ELF-1 (cell line): ENCODE measurements at regions not wholly inside any gene's neighbourhood (a gene's known extent, or its start where the extent isn't known, plus 50 kb on each side); places are given as distances from the start of the nearest gene placed in this dataset.

Source experiments
- DNase-seq: peaks from one replicate; pipeline ENCODE4 v3.0.0-alpha.2; 2016; ENCODE audit warnings: low read depth, low spot score

DNA sequence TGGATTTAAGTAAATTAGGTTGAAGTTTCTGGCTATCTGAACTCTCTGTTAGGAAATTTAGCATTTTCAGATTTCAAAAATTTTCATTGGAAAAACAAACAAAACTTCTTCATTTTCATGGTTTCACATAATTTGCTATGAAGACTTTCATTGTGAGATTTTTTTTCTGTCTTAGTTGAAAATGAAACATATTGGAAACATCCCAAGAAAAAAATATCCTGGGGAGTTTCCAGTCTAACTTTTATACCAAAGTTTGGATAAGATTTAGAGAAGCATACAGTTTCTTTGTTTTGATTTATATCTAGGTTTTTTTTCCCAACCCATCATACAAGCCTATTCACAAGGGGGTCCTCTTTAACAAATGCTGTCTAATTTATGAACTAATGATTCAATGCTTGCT, 300.5 kb upstream of the SEMA3A start:
- DNase-seq: no peak

DNA sequence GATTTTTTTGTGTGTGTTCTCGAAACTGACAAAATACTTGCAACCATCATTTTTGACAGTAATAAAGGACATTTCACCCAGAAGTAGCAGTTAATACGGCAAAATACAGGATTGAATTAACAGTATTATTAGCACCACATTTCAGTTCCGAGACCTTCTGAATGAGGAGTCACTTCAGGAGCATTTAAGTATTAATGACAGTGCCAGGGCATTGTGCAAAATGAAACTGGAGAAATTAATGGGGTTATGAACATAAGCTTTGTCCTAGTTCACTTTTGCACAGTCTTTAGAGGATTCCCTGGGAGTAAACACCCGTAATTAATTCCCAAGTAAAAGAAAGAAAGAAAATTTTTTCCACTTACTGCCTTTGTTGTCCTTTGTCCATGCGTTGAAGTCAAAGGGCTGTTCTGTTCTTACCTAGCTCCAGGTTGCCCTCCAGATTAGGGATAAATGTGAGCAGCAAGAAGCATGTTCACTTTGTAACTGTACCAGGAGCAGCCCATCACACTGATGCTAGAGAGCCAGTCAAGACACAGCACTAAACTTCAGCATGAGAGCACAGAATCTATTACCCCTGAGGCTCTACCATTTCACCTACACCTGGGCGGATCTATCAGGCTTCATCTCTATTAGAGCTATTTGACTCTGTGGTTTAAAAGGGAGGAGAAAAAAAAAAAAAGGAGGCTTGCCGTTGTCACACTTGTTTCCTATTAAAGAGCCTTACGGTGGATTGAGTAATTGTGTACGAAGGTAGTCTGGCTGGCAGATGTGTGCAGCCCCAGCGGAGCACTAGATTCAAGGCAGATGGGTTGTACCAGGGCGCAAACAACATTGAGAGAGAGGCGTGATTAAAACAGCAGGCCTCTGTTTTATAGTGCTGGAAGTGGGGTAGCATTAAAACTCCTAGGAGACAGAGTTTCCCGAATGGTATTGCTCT, 297.8 kb upstream of the SEMA3A start:
- peak; percentile 14 for DNase-seq

DNA sequence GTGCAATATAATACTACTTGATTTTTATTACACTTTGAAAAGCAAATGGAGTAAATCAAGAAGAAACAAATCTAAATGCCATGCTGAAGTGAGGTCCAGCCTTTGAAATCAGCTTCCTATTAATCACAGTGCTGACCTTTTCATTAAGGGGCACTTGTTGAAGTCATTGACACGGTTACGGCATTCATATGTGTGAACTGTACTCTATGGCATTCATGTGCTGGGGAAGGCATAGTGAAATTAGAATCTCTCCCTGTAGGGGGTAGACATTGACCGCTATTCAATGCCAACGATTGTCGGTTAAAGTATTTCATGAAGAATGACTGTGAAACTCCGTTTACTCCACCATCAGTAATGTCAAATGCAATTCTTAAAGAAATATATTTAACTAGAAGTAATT, 296.1 kb upstream of the SEMA3A start:
- no peak for DNase-seq

DNA sequence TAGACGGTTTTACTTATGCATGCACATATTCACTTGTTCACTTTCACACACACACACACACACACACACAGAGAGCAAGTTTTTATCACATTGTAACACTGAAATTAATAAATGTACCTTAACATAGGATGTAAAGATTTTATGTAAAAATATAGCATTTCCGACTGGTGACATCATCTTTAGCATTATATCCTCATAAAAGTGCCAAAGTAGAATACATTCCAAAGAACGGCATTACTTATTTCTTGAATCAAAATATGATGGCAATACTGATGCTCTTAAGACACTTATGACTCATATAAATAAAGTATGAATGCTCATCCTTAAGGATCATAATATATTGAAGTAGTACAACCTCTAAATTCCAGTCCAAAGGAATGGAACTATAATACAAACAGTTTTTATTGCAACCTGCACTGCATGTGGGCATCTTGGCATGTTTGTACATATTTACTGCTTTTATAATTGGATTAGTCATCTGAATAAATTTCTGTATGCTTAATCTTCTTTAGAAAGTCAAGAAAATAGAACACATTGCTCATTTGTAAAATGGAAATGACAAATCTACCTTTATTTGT, 290.0 kb upstream of the SEMA3A start:
- no peak for DNase-seq

DNA sequence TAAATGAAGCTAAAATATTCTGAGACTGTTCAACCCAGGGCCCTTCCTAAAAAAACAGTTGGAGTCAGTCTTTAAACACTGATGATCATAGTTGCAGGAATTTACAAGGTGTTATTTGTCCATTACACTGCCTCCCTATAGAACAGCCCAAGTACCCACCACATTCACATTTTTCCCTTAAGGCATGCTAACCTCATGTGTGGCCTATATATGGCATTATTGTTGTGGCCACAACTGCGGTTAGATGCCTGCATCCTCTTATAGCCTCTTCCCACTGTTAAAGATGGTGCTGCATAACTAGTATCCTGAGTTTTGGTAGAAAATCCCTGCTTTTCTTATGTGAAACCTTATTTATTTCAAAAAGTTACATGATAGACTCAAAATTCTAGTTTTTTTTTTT, 287.9 kb upstream of the SEMA3A start:
- no peak for DNase-seq

DNA sequence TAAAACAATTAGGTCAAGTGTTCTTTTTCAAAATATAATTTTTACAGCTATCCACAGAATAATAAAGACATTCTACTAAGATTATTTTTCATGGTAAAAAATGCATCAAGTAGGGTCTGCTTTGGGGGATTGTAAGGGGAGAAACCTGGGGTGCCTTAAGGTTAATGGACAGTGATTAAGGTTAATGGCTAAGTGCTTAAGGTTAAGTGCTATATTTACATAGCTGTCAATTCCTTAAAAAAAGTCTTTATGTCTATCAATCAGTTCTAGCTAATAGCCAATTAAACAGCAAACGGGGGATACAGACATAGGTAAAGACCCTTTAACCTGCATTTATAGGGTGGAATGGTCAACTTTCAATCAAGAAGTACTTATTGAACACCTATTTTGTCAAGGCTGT, 284.5 kb upstream of the SEMA3A start:
- no peak for DNase-seq

DNA sequence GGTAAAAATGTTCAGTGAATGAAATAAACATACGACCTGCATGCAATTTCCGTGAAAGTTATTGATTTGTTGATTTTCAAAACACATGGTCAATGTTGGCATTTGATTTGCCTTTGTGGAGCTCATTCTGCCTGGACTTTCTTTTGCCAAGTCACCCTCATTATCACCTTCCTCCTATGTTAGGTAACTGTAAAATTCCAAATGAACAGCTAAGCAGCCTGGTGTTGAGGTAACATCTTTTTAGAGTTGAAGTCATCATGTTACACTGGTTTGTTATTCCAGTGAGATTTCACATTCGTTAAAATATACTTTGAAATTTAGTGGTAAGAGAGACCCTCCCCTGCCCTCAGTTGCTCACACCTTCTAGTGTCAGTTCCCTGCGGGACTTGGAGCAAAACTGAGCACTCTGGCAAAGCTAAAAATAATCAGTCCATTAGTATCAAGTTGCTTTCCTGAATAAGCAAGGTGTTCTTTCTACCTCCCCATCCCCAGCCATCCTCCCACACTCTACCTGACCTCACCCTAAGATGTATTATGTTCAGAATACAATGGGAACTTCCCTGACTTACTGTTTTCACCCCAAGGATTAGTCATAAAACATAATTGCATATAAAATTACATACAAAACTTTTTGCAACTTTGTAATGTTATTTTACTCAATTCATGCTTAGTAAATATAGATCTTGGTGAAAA, 283.3 kb upstream of the SEMA3A start:
- DNase-seq: no peak

DNA sequence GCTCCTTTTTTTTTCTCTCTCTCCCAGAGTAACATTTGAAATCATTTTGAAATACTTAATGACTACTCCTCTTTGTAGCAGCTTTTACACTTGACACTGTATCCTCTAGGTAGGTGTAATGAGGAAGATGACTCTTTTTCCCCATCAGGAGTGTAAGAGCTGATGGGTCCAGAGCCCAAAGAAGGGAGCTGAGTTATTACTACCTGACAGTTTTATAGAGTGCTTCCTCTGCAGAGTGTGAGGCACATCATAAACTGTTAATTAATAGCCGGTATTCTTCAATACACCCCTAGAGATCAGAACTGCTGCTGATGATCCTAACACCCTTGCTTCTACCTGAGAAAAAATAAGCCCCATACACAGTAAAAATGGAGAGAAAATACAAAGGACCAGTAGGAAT, 279.8 kb upstream of the SEMA3A start:
- no peak for DNase-seq

DNA sequence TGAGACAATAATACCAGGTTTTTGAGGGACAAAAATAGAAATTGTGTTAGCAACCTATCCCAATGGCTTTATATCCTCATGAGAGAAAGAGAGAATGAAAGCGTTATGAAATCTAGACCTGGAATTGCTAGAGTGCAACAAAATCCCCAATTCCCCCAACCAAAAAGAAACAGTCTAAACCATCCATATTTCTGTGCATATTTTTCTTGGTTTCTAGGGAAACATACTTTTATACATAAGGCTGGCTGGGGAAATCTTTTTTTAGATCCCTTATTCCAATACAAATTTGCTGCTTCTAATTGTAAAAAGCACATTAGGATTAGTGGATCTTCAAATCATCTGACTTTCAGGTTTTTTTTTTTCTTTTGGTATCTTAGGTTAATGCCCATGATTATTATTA, 277.0 kb upstream of the SEMA3A start:
- DNase-seq: no peak

DNA sequence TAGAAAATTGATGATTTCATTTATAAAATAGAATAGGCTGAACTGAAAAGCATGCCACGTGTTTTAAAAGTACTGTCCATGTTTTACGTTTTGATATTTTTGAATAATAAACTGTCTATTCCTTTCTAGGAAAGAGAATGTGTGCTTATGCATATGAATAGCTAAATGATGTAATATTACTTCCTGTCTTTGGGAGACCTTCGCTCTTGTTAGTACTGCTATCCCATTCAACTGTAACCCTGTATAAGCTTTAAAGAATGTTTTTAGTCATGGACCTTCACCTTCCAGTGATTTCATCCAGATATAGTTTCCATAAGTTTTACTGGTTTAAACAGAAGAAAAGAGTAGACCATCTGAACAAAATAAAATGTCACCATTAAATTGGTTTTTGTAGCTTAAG, 274.4 kb upstream of the SEMA3A start:
- no peak for DNase-seq

DNA sequence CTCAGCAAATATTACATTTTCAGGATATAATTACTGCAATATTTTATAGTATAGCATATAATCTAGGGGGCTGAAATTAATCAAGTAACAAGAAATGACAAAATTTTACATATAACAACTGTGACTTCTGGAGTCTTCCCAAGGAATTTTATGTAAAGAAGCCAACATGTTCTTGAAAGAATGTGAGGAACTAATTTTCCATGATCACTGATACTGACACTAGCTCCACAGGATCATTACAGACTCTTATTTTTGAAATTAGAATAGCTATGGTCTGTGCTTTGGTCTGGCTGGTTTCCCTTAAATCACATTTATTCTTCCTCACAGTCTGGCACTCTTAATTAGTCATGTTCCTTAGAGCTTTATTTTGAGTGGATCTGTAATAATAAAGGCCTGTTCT, 267.7 kb upstream of the SEMA3A start:
- DNase-seq: no peak

DNA sequence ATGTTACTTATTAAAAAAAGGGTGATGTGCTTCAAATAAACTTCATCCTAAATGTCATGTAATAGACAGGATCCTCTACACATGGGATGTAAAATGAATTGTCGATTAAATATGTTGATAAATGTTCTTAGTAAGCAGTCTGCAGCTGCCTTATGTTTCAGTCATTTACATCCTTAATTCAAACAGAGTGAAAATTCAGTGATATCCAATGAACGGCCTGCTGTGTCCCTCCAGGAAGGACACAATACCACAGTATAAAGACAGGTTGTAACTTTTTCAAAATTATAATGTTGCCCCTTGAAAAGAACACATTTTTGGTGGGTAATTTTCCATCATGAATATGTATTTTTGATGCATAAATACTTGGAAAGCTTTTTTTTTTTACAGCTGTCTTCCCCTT, 266.5 kb upstream of the SEMA3A start:
- DNase-seq: no peak

DNA sequence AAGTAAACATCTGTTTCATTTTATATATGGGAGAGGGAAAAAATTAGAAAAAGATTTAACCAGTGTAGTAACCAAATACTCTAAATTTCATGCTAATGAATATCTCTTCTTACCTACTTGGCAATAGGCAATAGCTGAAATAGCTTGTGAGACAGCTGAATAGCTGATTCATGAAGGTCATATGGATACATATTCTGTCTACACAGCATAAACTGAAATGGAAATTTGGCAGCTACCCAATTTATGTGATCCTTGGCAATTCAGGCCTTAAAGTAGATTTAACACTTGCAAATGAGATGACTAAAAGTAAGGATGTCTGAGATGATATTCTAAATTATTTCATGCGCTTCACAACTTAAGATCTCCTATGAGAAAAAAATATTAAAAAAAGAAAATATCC, 261.2 kb upstream of the SEMA3A start:
- no peak for DNase-seq

DNA sequence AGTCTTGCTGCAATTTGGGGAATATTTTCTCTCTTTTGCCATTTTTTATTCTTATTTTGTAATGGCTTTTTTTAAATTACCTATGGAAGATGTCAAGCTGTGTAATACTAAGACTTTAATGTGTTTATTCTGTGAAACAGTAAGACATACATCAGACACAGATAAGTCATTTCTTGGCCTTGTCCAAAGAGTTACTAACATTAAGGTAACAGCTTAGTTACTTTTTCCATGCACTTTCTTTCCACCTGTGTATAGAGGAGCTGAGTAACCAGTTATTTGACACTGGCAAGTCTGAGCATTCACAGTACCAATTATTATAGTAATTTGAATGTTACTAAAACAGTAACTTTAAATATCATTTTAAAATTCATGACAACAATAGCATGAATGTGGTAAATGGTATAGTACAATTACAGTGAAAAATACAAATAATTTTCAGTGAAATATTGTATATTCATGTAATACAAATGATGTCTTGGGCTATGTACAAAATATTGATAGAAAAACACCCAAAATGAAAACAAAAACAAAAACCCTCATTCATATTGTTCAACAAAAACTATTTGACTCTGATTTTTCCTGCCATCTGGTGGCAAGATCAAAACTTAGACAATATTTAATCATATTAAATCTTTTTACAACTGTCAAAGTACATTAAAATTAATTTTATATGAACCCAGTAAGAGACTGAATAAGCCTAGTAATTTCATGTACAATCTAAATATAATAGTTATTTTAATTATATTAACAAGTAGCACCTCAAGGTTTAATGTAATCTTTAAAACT, 259.8 kb upstream of the SEMA3A start:
- no peak for DNase-seq

DNA sequence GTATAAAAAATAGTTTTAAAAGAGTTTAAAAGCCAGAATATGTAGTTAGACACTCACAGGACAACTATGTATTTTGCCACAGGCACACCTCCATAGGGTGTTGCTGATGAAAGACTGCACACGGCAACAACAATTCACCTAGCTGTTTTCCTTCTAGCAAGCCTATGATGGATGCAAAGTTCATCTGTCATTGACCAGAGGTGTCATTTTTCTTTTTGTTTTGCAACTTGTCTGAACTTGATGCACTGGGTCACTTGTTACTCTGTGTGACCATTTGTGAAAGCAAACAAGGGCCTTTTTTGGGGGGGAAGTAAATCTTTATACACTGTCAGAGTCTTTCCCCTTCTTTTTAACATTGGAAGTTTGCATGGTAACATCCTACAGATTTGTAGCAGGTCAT, 258.0 kb upstream of the SEMA3A start:
- DNase-seq: no peak

DNA sequence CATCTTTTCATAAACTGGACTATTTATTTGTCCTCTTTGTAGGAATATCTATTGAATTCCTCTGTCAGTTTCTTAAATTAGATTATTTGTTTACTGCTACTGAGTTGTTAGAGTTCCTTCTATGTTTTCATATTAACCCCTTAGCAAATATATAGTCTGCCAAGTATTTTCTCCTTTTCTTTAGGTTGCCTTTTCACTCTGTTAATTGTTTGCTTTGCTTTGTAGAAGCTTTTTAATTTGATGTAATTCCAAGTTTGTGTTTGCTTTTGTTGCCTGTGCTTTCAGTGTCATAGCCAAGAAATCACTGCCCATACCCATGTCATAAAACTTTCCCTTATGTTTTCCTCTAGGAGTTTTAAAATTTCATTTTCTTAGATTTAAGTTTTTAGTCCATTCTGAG, 256.2 kb upstream of the SEMA3A start:
- DNase-seq: no peak

DNA sequence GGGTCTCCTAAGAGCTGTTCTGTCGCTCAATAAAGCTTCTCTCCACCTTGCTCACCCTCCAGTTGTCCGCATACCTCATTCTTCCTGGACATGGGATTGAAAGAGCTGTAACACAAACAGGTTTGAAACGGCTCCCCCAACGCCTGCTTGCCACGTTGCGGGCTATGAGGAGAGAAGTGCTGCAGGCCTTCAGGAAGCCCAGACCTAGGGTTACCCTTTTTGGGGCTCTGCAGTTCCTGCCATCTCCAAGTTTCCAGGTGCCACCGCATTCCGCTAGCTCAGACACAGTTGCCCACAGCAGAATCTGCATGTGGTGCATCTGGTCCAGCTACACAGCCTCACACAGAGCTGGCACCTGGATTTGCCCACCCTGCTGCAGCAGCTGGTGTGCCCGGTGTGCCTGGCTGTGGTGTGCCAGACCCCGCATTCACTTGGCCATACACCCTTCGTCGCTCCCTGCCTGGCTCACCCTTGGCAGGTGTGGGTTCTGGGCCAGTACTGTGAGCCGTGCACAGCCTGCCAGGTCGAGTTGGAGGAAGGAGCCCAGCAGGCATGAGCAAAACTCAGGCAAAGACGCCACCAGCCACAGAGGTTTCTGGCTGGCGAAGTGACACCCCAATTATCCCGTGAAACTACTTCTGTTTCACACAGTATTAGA, 253.2 kb upstream of the SEMA3A start:
- no peak for DNase-seq

DNA sequence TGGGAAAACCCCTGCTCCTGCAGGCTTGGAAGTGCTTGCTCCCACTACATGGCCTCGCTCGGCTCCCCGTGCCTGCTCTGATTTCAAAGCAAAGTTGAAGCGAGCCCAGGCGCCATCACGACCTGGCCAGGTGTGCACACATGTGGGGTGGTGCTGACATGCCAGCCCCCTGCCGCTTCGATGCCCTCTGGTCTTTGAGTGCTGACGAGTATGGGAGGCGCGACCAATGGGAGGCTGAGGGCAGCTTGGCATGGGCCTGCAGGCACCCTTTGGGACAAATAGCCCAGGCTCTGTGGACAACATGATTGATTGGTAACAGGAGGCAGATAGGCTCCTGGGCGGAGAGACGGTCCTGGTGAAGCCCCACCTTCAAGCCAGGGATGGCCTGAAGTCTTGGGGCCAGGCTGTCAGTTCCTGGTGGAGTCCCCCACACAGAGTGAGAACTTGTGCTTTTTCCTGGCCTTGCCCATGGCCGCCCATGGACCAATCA, 252.4 kb upstream of the SEMA3A start:
- peak; percentile 4 for DNase-seq

DNA sequence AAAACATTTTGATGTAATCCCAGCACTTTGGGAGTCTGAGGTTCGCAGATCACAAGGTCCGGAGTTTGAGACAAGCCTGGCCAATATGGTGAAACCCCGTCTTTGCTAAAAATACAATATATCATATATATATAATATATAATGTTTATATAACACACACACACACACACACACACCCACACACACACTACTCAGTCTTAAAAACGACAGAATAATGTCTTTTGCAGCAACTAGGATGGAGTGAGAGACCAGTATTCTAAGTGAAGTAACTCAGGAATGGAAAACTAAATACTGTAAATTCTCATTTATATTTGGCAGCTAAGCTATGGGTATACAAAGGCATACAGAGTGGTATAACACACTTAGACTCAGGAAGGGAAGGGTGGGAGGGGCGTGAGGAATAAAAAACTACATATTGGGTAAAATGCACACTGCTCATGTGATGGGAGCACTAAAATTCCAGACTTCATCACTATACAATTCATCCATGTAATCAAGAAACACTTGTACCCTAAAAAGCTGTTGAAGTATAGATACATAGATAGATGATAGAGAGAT, 231.2 kb upstream of the SEMA3A start:
- no peak for DNase-seq

DNA sequence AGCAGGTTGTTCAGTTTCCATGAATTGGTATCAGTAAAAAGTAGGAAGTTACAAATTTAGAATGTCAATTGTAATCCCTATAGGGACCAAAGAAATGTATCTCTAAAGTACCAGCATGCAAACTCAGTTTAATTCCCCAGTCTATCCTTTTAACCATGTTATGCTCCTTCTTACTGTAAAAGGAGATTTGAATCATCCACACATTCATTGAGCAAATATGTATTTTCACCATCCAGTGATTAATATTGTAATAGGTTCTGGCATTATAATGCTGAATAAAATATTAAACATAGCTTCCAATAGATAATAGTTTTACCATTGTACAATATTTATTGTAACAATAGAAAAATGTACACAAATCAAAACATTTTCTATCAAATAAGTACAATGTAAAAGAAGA, 228.2 kb upstream of the SEMA3A start:
- DNase-seq: no peak
